Gastrocnemius medialis (tissue), 4 donors: ENCODE measurements at regions not wholly inside any gene's neighbourhood (a gene's known extent, or its start where the extent isn't known, plus 50 kb on each side); places are given as distances from the start of the nearest gene placed in this dataset.

Source experiments
- ATAC-seq, 2 donors: fragments of 150-250 bp; one replicate each; pipeline ENCODE4 v1.9.1; 2016
- DNase-seq, 2 donors: peaks; one replicate each; pipeline ENCODE4 v3.0.0-alpha.2; 2019
- H3K27ac ChIP-seq, 4 donors: fragments of 200-600 bp; sonication (generic); 1 replicate in 1 of 4; 2 replicates in 3 of 4; pipeline ENCODE4 v1.5.1; 2016 to 2018; ENCODE audit warnings: mild to moderate bottlenecking in 2 of 4, moderate library complexity in 1 of 4
- H3K27me3 ChIP-seq, 3 donors: fragments of 200-600 bp; sonication (generic) in 2 of 3; 1 replicate in 1 of 3; 2 replicates in 2 of 3; pipeline versions ENCODE4 v1.5.1 to v1.6.0; 2016 to 2019; ENCODE audit warnings: mild to moderate bottlenecking in 1 of 3, moderate library complexity in 1 of 3
- H3K36me3 ChIP-seq, 2 donors: fragments of 200-600 bp; sonication (generic) in 1 of 2; one replicate each; pipeline ENCODE4 v1.5.1; 2017 to 2018
- H3K4me1 ChIP-seq, 2 donors: fragments of 200-600 bp; sonication (generic) in 1 of 2; one replicate each; pipeline ENCODE4 v1.5.1; 2016 to 2017; ENCODE audit warnings: mild to moderate bottlenecking in 2 of 2
- H3K4me3 ChIP-seq, 4 donors: fragments of 200-600 bp; sonication (generic) in 3 of 4; 1 replicate in 1 of 4; 2 replicates in 3 of 4; pipeline ENCODE4 v1.5.1; 2016 to 2019; ENCODE audit warnings: mild to moderate bottlenecking in 2 of 4
- H3K9me3 ChIP-seq, 3 donors: fragments of 200-600 bp; sonication (generic) in 2 of 3; 1 replicate in 1 of 3; 2 replicates in 2 of 3; pipeline ENCODE4 v1.5.1; 2016 to 2019
- CTCF ChIP-seq, 5 experiments: fragments of 450-650 bp in 3 of 5; fragments of 200-600 bp in 2 of 5; sonication (generic) in 2 of 5; IDR thresholded peaks in 4 of 5; conservative IDR thresholded peaks in 1 of 5; 1 replicate in 4 of 5; 2 replicates in 1 of 5; pipeline ENCODE4 v1.5.1; 2016 to 2019; ENCODE audit warnings: antibody characterized with exemption in 5 of 5, mild to moderate bottlenecking in 3 of 5, moderate library complexity in 3 of 5
- POLR2A ChIP-seq, 2 donors: fragments of 450-650 bp; IDR thresholded peaks; one replicate each; pipeline ENCODE4 v1.6.1; 2017; ENCODE audit warnings: antibody characterized with exemption in 2 of 2, mild to moderate bottlenecking in 2 of 2, moderate library complexity in 2 of 2
- in situ Hi-C, 4 donors: fragments of 200-750 bp; cut with MboI; loops; one replicate each; pipeline versions ENCODE4 v1.15.0 to v1.8.0; 2017; ENCODE audit warnings: low sequenced_read_pairs in 4 of 4
- intact Hi-C: fragments of 100-400 bp; cut with DNase I; formaldehyde crosslinking; loops from one replicate; pipeline ENCODE4 v1.15.1; 2023; ENCODE audit warnings: low total_unique reads

GRCh38 chr6:78347191-78347916 is 520.0 kb upstream of the IRAK1BP1 start:
- Histone ChIP-seq H3K36me3 (no peaks in the 10 kb centered on the region), H3K27ac (no peak overlapping the region), H3K9me3 (no peaks in the 10 kb centered on the region), H3K4me1 (no peaks in the 10 kb centered on the region), H3K4me3 (no peak overlapping the region), H3K27me3 (no peaks in the 10 kb centered on the region)
- ATAC-seq (no peak), DNase-seq (no peak)
- TF ChIP-seq CTCF (IDR thresholded peaks at IDR 0.05 in 4 of 5, conservative IDR thresholded peaks at IDR 0.05 in 1 of 5) (no peak), POLR2A (IDR thresholded peaks at IDR 0.05) (no peak)
- in situ Hi-C loops = no loop called here
- intact Hi-C loops = no loop called here

- Histone ChIP-seq H3K9me3 (no peaks in the 10 kb centered on the region), H3K27me3 (no peaks in the 10 kb centered on the region), H3K4me1 (no peaks in the 10 kb centered on the region), H3K4me3 (no peak overlapping the region), H3K36me3 (no peaks in the 10 kb centered on the region), H3K27ac (no peak overlapping the region)
- DNase-seq (no peak), ATAC-seq (no peak)
- TF ChIP-seq CTCF (IDR thresholded peaks at IDR 0.05 in 4 of 5, conservative IDR thresholded peaks at IDR 0.05 in 1 of 5) = no peak
- TF ChIP-seq POLR2A (IDR thresholded peaks at IDR 0.05) = no peak
- intact Hi-C loops = no loop called here
- in situ Hi-C loops = no loop called here
Observed at GRCh38 chr6:78353040-78353439, 514.3 kb upstream of the IRAK1BP1 start.

GRCh38 chr6:78363688-78364087 is 503.7 kb upstream of the IRAK1BP1 start:
- no peaks in the 10 kb centered on the region for H3K9me3 ChIP-seq
- no peaks in the 10 kb centered on the region for H3K4me1 ChIP-seq
- in situ Hi-C loops = no loop called here
- H3K4me3 ChIP-seq = no peak overlapping the region
- no peaks in the 10 kb centered on the region for H3K27me3 ChIP-seq
- intact Hi-C loops = no loop called here
- DNase-seq (no peak), ATAC-seq (no peak)
- H3K27ac ChIP-seq = no peak overlapping the region
- no peak for TF ChIP-seq CTCF (IDR thresholded peaks at IDR 0.05 in 4 of 5, conservative IDR thresholded peaks at IDR 0.05 in 1 of 5)
- TF ChIP-seq POLR2A (IDR thresholded peaks at IDR 0.05) = no peak
- H3K36me3 ChIP-seq = no peaks in the 10 kb centered on the region

GRCh38 chr6:78365473-78365872 is 501.9 kb upstream of the IRAK1BP1 start:
- no peak for TF ChIP-seq CTCF (IDR thresholded peaks at IDR 0.05 in 4 of 5, conservative IDR thresholded peaks at IDR 0.05 in 1 of 5)
- H3K9me3 ChIP-seq = no peaks in the 10 kb centered on the region
- no peak for DNase-seq
- no peaks in the 10 kb centered on the region for H3K4me1 ChIP-seq
- no peak overlapping the region for H3K4me3 ChIP-seq
- ATAC-seq = no peak
- H3K27ac ChIP-seq = no peak overlapping the region
- intact Hi-C loops (no loop called here), in situ Hi-C loops (no loop called here)
- no peaks in the 10 kb centered on the region for H3K36me3 ChIP-seq
- H3K27me3 ChIP-seq = no peaks in the 10 kb centered on the region

- H3K27me3 ChIP-seq = no peaks in the 10 kb centered on the region
- H3K27ac ChIP-seq = no peak overlapping the region
- no peaks in the 10 kb centered on the region for H3K4me1 ChIP-seq
- intact Hi-C loops = no loop called here
- no peak overlapping the region for H3K4me3 ChIP-seq
- no peaks in the 10 kb centered on the region for H3K9me3 ChIP-seq
- in situ Hi-C loops = no loop called here
- no peak for TF ChIP-seq CTCF (IDR thresholded peaks at IDR 0.05 in 4 of 5, conservative IDR thresholded peaks at IDR 0.05 in 1 of 5)
- TF ChIP-seq POLR2A (IDR thresholded peaks at IDR 0.05) = no peak
- no peaks in the 10 kb centered on the region for H3K36me3 ChIP-seq
- DNase-seq = no peak
- ATAC-seq = no peak
Observed at GRCh38 chr6:78377056-78377455, 490.3 kb upstream of the IRAK1BP1 start.
